ENCODE measurements at regions not wholly inside any gene's neighbourhood (a gene's known extent, or its start where the extent isn't known, plus 50 kb on each side); places are given as distances from the start of the nearest gene placed in this dataset.

DNA sequence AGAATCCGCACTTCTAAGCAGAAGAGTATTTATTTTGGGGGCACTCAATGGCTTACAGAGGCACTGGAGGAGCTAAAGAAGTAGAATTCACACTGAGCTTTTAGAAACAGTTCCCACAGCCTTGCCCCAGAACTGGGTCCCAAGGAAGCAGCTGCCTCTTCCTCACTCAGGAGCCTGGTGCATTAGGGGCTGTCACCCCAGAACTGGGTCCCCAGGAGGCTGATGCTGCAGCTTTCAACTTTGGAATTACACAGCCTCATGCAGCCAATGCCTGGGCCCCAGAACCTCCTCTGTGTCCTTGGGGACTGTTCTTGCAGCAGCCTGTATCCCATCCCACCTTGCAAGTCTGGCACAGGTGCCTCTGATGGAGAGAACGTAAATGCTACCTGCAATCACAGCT, 96.4 kb downstream of the DACT2 start:
- in situ Hi-C loops (cut with MboI) = no loop called here
- H3K27ac ChIP-seq (ENCODE audit: extremely low read depth, low read depth, low read length) = no peak overlapping the region
- no peaks in the 10 kb centered on the region for H3K9me1 ChIP-seq (ENCODE audit: control insufficient read depth, insufficient read depth, low read length)
- FAIRE-seq (no peak), DNase-seq (ENCODE audit: extremely low read depth in 1 of 4, low spot score in 3 of 4) (no peak), ATAC-seq (no peak)
- H3K4me1 ChIP-seq (replicated peaks in 1 of 2; ENCODE audit: control insufficient read depth in 2 of 2, insufficient read depth in 2 of 2, low read length in 2 of 2) = no peaks in the 10 kb centered on the region
- no peak overlapping the region for H2AFZ ChIP-seq (ENCODE audit: low read depth, low read length)
- BruUV-seq (replicated peaks) = no TSS peak
- TF ChIP-seq ZNF584 (CRISPR knock-in tag; IDR thresholded peaks at IDR 0.05; ENCODE audit: low read depth) = no peak
- no peak for TF ChIP-seq ZBTB17 (CRISPR knock-in tag; IDR thresholded peaks at IDR 0.05)
- TF ChIP-seq ZBED1 (IDR thresholded peaks at IDR 0.05) = no peak
- no peak for TF ChIP-seq TAF1 (IDR thresholded peaks at IDR 0.05; ENCODE audit: control insufficient read depth, extremely low read depth, insufficient read depth, low read length, severe bottlenecking)
- no peak for TF ChIP-seq ZNF12 (CRISPR knock-in tag; IDR thresholded peaks at IDR 0.05)
- no peak for TF ChIP-seq ZNF124 (CRISPR knock-in tag; IDR thresholded peaks at IDR 0.05)
- no peak for TF ChIP-seq PRMT5 (CRISPR knock-in tag; IDR thresholded peaks at IDR 0.05)
- TF ChIP-seq CBX2 (IDR thresholded peaks at IDR 0.05; ENCODE audit: insufficient read depth, low read length, poor library complexity, severe bottlenecking) = no peak
- H3K79me2 ChIP-seq (ENCODE audit: control insufficient read depth, insufficient read depth, low read length) = no peaks in the 10 kb centered on the region
- H3K4me2 ChIP-seq (ENCODE audit: insufficient read depth, low read length) = no peak overlapping the region
- no peak overlapping the region for H3K4me3 ChIP-seq
- intact Hi-C loops (cut with micrococcal nuclease) = no loop called here
- H3K27me3 ChIP-seq (ENCODE audit: control insufficient read depth in 2 of 2, insufficient read depth in 2 of 2, low read length in 2 of 2) = peaks cover 42 to 70% of the 10 kb centered on the region in 2 experiments
- no peak overlapping the region for H3K9ac ChIP-seq (ENCODE audit: insufficient read depth in 1 of 2, low read depth in 2 of 2, low read length in 2 of 2)
- ChIA-PET POLR2A (interaction anchor here (0.6 to 0.7 kb wide), 3 partner anchors 11 to 139 kb away, joined by 3 to 4 read pairs (median 3); no protein-coding TSS in a partner anchor), CTCF (ENCODE audit: low intra/inter-chr PET ratio) (no interaction called here)
- WGBS (ENCODE audit: insufficient coverage, low coverage, missing lambda C conversion rate) = 0% methylated on average over 2 of the region's 2 CpGs
- H3K9me3 ChIP-seq (replicated peaks; ENCODE audit: control insufficient read depth, insufficient read depth, low read depth, low read length) = no peaks in the 10 kb centered on the region
- H4K20me1 ChIP-seq (replicated peaks; ENCODE audit: control insufficient read depth, insufficient read depth, low read length) = 0 out of 2 replicates have a peak, but pooled peaks cover 7% of the 10 kb centered on the region
- no peaks in the 10 kb centered on the region for H3K36me3 ChIP-seq (ENCODE audit: control insufficient read depth, insufficient read depth, low read length)
